ENCODE measurements at regions not wholly inside any gene's neighbourhood (a gene's known extent, or its start where the extent isn't known, plus 50 kb on each side); places are given as distances from the start of the nearest gene placed in this dataset.

GRCh38 chr15:79167776-79168175, 77.2 kb upstream of the RASGRF1 start:
- TF ChIP-seq CTCF (IDR thresholded peaks at IDR 0.05) = no peak
- no peak for TF ChIP-seq POLR2A (IDR thresholded peaks at IDR 0.05)

Data from heart left ventricle (tissue), 13 donors.